ENCODE measurements at regions not wholly inside any gene's neighbourhood (a gene's known extent, or its start where the extent isn't known, plus 50 kb on each side); places are given as distances from the start of the nearest gene placed in this dataset.
A peak's percentile ranks its signal among the peaks of the same experiment; 100 is the strongest.

DNA sequence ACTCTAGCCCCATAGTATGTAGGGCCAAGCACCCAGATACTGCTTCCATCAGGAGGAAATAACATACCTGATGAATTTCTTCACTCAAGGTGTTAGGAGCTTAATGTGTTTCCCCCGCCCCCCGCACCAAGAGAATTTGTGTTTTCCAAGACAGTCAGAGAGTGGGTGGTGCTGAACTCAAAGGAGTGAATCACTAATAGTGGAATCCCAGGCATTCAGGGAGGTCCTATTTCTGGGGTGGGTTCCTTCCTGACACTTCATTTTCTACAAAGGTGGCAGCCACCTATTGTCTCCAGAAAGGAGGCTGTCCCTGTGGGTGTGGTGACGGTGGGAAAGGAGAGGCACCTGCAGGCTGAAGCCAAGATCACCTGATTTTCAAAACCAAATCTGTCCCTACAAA is 50.8 kb upstream of the ELF5 start:
- ATAC-seq = no peak

DNA sequence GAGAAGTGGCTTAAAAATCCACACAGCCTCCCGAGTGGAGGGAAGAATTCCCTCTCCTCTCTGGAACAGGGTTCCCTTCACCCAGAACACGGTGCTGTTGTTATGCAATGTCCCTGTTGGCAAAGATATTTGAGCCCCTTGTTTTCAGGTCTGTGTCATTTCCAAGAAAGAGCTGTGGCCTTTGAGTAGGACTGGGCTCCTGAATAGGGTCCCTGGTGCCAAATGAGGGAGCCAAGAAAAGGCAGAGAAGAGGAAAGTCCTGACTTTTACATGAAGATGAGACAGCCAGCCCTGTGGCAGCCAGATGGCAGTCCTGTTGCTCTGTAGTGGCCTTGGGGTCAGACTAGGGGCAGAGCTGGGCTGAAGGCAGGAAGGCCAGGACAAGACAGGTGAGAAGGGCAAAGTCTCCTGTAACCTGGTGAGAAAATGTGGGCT is 51.2 kb upstream of the ELF5 start:
- no peak for ATAC-seq

DNA sequence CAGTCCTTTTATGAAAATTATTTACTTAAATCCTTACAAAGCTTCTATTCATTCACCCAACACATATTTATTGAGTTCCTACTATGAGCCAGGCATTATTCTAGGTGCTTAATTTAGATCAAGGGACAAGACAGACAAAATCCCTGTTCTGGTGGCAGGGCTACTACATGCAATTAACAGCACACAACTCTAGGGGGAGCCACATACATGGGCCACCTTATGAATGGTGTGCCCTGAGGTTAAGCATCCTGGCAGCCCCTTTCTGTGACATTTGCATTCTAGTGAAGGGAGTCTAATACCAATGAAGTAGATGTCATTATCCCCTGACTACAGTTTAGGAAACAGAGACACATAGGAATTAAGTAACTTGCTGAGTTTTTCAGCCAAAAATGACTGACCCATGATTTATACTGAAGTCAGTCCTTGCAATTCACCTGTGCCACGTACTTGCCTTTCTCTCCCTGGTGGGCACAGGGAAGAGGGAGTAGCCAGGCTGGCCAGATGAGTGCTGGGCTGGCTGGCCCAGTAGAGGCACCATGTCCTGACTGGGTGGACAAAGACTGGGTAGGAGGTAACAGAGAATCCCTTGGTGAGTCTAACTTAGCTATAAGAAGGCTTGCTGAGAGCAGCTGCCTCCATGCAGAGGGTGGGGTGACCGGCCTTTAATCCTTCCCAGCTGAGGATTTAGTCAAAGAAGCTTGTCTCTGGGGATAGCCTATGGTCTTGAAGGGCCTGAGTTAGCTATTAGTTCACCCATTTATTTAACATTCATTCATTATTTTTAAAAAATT is 52.0 kb upstream of the ELF5 start:
- no peak for ATAC-seq

DNA sequence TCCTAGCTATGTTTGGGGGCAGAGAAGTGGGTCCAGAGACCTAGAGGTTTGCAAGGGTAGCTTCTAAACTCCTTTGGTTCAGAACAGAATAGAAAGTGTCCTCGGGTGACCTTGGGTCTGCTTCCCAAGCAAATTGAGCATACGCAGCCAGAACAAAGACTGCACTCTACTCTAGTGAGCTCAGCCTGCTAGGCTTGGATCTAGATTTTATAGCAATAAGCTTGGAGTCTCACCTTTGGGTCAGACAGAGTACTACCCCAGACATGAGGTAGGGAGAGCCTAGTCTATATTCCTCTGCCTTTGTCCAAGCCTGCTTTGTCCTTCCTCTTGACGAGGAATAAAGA is 52.6 kb upstream of the ELF5 start:
- ATAC-seq = no peak

DNA sequence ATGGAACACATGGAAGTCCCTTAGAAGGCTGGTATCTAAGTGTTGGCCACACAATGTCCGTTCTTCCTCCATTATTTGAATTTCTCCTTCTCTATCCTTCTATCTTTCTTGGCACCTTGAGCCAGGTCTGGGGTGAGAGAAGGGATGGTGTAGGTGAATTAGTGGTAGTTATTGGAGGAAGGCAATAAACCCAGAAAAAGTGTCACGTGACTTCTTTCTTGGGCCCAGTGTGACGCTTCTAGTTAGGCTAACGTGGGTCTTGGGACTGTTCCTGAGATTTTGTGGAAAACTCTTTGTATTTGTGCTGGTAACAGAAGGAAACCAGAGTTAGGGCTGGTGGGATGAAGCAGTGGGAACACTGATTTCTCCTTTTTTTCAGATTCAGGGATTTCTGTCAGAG is 53.1 kb upstream of the ELF5 start:
- ATAC-seq = no peak

DNA sequence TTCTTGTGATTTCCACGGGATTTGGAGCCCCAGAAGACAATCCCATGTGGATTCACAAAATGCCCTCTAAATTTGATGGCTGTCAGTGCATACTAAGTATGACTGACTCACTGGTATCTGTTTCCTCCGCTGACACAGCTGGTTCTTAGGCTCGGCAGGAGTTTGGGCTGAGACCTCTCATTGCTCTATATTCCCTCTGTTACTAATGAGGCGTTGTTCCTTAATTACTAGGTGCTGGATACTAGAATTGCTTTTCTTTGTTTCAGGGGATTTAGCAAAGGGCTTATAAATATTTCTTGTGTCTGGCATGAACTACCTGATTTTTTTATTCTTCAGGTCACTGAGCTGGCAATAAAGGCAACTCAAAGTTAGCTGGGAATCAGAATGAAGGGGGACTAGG is 53.2 kb upstream of the EHF start:
- no peak for ATAC-seq

DNA sequence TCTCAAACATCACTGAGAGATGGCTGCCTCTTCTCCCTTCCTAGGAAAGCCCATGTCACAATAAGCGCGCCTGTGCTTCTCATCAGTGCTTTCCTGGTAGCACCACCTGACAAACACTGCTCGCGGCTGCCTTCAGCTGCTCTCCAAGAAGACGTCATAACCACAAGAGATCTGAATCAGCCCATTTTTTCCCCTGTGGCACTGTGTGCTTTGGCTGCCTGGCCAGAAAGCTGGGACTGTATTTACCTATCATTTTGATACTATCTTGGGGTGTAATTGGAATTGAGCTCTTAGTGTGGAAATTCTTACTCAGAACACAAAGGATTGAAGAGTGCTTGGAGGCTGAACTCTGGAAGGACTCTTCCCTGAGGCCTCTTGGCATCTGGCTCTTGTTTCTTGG is 50.3 kb upstream of the EHF start:
- peak in 1 of 2 donors; percentile 17 for ATAC-seq

Data from activated CD4-positive, CD25-positive, alpha-beta regulatory T cell treated with anti-CD3 and anti-CD28 coated beads, Interleukin-2, amount 50 U/mL, for 24 hours (primary cell).